ENCODE measurements at regions not wholly inside any gene's neighbourhood (a gene's known extent, or its start where the extent isn't known, plus 50 kb on each side); places are given as distances from the start of the nearest gene placed in this dataset.
"Not testable (repeated sequence)": the region's sequence is repeated elsewhere in the genome, so short reads cannot be mapped to it uniquely, and the experiment has no call there.

DNA sequence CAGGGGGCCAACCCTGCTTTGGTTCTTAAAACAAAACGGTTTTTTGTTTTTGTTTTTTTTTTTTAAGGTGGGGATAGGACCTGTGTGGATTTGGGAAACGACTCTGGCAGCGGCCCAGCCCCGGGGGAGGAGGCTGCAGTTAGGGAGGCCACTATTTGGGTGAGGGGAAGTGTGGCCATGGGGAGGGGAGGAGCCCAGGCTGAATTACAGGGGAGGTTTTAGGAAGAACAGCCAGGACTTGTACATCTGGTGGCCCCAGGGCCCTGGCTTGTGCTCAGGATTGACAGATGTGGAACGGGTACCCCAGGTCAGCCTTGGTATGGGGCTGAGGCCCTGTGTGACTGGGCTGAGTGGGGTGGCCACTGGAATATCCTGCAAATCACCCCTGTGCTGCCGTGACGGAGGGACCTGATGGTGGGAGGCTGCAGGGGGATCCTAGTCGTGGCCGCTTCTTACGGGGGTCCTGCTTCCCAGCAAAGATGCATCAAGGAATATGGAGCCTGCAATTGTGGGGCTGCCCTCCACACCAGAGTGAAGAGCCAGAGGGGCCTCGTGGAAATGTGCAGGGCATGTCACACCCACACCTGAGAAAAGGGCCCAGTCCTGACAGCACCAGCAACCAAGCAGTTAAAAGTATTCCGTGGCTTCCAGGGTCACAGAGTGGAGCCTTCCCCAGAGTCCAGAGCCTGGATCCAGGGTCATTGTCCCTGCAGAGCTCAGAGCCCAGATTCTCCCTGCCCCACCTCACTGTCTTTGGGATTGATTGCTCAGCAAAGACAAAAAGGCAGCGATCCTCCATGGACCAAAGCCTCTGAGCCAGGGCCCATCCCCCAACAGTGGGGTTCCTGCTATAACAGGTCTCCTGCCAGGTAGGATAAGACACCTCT is 55.2 kb upstream of the WNT7B start:
- H3K9me3 ChIP-seq (replicated peaks in 1 of 3) = no peaks in the 10 kb centered on the region
- intact Hi-C loops (cut with DNase I) = no loop called here
- DNase-seq = peak in 5 of 7 donors; percentile 41 to 76 (median 74)
- H3K27ac ChIP-seq = peak overlapping the region in 4 of 5 donors; percentile 78 to 92 (median 86)
- H3K4me3 ChIP-seq = no peak overlapping the region
- WGBS, 4 donors = 49 to 58% (median 53%) methylated on average over 10 to 13 of the region's 13 CpGs
- H3K36me3 ChIP-seq (replicated peaks in 1 of 2) = no peaks in the 10 kb centered on the region
- no peaks in the 10 kb centered on the region for H3K27me3 ChIP-seq
- H3K4me1 ChIP-seq (replicated peaks in 1 of 2) = peaks cover 31 to 43% of the 10 kb centered on the region in 2 donors
- TF ChIP-seq, protein P1, sequence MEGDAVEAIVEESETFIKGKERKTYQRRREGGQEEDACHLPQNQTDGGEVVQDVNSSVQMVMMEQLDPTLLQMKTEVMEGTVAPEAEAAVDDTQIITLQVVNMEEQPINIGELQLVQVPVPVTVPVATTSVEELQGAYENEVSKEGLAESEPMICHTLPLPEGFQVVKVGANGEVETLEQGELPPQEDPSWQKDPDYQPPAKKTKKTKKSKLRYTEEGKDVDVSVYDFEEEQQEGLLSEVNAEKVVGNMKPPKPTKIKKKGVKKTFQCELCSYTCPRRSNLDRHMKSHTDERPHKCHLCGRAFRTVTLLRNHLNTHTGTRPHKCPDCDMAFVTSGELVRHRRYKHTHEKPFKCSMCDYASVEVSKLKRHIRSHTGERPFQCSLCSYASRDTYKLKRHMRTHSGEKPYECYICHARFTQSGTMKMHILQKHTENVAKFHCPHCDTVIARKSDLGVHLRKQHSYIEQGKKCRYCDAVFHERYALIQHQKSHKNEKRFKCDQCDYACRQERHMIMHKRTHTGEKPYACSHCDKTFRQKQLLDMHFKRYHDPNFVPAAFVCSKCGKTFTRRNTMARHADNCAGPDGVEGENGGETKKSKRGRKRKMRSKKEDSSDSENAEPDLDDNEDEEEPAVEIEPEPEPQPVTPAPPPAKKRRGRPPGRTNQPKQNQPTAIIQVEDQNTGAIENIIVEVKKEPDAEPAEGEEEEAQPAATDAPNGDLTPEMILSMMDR (IDR thresholded peaks at IDR 0.05) = no peak
- TF ChIP-seq POLR2A (IDR thresholded peaks at IDR 0.05) = no peak

DNA sequence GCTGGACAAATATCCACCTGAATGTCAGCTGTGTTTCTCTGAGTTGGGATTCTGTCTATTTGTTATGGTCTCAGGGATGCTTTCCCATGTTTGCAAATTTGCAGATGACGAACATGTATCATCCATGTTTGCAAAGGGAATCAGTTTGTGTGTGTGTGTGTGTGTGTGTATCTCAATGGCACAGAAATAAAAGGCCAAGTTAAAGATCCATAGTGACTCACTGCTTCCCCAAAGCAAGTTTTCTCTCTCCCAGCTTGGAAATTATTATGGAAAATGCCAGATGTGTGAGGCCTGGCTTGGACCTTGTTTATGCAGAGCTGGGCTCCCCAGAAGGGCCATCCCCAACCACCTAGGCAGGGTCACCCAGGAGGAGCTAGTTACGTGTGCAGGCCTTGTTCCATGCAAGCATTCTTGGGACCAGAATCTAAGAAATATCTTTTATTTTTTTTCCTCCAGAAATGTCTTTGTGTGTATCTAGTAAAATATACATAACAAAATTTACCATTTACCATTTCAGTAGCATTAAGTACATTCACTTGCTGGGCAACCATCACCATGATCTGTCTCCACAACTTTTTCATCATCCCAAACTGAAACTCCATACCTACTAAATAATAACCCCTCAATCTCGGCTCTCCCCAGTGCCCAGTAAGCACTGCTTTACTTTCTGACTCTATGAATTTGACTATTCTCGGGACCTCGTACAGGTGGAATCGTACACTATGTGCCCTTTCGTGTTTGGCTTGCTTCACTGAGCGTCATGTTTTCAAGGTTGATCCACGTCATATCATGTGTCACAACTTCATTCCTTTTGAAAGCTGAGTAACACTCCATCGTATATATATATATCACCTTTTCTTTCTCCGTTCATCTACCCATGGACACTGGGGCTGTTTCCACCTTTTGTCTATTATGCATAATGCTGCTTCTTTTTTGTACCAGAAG is 56.6 kb upstream of the WNT7B start:
- Histone ChIP-seq H3K27me3 (no peaks in the 10 kb centered on the region), H3K4me1 (replicated peaks in 1 of 2) (peaks cover 25 to 38% of the 10 kb centered on the region in 2 donors), H3K4me3 (no peak overlapping the region), H3K9me3 (replicated peaks in 1 of 3) (no peaks in the 10 kb centered on the region), H3K36me3 (replicated peaks in 1 of 2) (no peaks in the 10 kb centered on the region), H3K27ac (peak overlapping the region; percentile 41 to 92 (median 82))
- intact Hi-C loops (cut with DNase I) = no loop called here
- TF ChIP-seq, protein P1 (IDR thresholded peaks at IDR 0.05) = no peak
- peak in 1 of 2 donors; percentile 47 for TF ChIP-seq POLR2A (IDR thresholded peaks at IDR 0.05)
- WGBS, 4 donors = 53 to 62% (median 58%) methylated on average over 11 of the region's 11 CpGs
- DNase-seq = peak in 5 of 7 donors; percentile 40 to 74 (median 61)

DNA sequence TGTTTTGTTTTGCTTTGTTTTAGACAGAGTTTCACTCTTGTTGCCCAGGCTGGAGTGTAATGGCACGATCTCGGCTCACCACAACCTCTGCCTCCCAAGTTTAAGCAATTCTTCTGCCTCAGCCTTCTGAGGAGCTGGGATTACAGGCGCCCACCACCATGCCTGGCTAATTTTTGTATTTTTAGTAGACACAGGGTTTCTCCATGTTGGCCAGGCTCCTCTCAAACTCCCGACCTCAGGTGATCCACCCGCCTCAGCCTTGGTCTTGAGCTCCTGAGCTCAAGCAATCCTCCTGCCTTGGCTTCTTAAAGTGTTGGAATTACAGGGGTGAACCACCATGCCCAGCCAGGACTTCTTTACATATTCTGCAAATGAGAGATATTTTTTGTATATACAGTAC is 57.5 kb upstream of the WNT7B start:
- H3K27me3 ChIP-seq; H3K36me3 ChIP-seq (replicated peaks in 1 of 2); H3K9me3 ChIP-seq (replicated peaks in 1 of 3); intact Hi-C loops (cut with DNase I); H3K4me3 ChIP-seq: not testable (repeated sequence)
- peaks cover 25 to 39% of the 10 kb centered on the region in 2 donors for H3K4me1 ChIP-seq (replicated peaks in 1 of 2)
- 88 to 95% (median 90%) methylated on average over 5 of the region's 5 CpGs for WGBS, 4 donors
- peak overlapping the region in 4 of 5 donors; percentile 78 to 92 (median 86) for H3K27ac ChIP-seq
- peak in 3 of 7 donors; percentile 14 to 62 (median 21) for DNase-seq

DNA sequence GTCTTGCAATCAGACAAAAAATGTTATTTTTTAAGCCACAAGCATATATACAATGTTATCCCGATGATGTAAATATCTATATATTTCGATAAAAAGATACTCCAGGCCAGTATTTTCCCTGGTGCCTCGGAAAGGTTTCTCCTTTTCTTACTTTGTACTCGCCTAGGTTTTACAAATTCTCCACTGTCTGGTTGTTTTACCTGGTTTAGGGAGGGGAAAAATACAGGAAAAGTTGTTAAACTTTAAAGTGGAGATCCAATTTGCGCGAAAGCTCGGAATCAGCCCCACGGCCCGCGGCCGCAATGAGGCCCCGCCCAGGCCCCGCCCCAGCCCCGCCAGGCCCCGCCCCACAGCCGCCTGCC is 58.4 kb upstream of the WNT7B start:
- intact Hi-C loops (cut with DNase I) = no loop called here
- TF ChIP-seq, protein P1 (IDR thresholded peaks at IDR 0.05) = no peak
- TF ChIP-seq POLR2A (IDR thresholded peaks at IDR 0.05) = no peak
- peak overlapping the region; percentile 58 to 96 (median 89) for H3K27ac ChIP-seq

More for the DNA sequence above, 58.4 kb upstream of the WNT7B start:
- no peaks in the 10 kb centered on the region for H3K9me3 ChIP-seq (replicated peaks in 1 of 3)
- H3K4me3 ChIP-seq = peak overlapping the region in 1 of 4 donors; percentile 49
- DNase-seq = no peak
- H3K36me3 ChIP-seq (replicated peaks in 1 of 2) = no peaks in the 10 kb centered on the region
- no peaks in the 10 kb centered on the region for H3K27me3 ChIP-seq
- peaks cover 25 to 39% of the 10 kb centered on the region in 2 donors for H3K4me1 ChIP-seq (replicated peaks in 1 of 2)
- 3 to 6% (median 4%) methylated on average over 12 to 16 of the region's 16 CpGs for WGBS, 4 donors

Data from adrenal gland (tissue), 9 donors.